22Rv1 (cell line): ENCODE measurements at regions not wholly inside any gene's neighbourhood (a gene's known extent, or its start where the extent isn't known, plus 50 kb on each side); places are given as distances from the start of the nearest gene placed in this dataset.

Experiments
- H3K27ac ChIP-seq: fragments of 450-650 bp; 2 replicates; pipeline ENCODE4 v1.5.1; 2017
- ZFX ChIP-seq: fragments of 450-650 bp; IDR thresholded peaks from 2 replicates; pipeline ENCODE4 v1.6.1; 2017; ENCODE audit warnings: antibody characterized with exemption, borderline replicate concordance
- TF ChIP-seq, protein P1 (sequence below): fragments of 450-650 bp; IDR thresholded peaks from 2 replicates; pipeline ENCODE4 v1.5.1; 2017; ENCODE audit warnings: mild to moderate bottlenecking

DNA sequence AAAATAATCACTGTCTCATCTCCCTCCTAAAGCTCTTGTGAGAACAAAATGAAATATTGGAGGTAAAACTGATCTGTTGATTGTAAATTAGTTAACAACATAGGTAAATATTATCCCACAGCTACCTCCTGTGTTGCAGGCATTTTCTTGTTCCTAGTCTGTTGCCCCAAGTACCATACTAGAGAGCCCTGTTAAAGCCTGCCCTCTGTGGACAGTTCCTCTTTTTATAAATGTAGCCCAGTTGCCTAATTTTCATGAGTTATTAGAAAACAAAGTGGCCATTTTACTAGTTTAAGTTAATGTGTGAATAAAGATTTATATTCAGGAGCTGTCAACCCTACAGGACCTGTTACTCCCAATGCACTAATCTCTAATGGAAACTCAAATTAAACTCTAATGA, 180.0 kb upstream of the KCND3 start:
- H3K27ac ChIP-seq: no peak overlapping the region
- TF ChIP-seq, protein P1, sequence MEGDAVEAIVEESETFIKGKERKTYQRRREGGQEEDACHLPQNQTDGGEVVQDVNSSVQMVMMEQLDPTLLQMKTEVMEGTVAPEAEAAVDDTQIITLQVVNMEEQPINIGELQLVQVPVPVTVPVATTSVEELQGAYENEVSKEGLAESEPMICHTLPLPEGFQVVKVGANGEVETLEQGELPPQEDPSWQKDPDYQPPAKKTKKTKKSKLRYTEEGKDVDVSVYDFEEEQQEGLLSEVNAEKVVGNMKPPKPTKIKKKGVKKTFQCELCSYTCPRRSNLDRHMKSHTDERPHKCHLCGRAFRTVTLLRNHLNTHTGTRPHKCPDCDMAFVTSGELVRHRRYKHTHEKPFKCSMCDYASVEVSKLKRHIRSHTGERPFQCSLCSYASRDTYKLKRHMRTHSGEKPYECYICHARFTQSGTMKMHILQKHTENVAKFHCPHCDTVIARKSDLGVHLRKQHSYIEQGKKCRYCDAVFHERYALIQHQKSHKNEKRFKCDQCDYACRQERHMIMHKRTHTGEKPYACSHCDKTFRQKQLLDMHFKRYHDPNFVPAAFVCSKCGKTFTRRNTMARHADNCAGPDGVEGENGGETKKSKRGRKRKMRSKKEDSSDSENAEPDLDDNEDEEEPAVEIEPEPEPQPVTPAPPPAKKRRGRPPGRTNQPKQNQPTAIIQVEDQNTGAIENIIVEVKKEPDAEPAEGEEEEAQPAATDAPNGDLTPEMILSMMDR: no peak
- no peak for TF ChIP-seq ZFX

DNA sequence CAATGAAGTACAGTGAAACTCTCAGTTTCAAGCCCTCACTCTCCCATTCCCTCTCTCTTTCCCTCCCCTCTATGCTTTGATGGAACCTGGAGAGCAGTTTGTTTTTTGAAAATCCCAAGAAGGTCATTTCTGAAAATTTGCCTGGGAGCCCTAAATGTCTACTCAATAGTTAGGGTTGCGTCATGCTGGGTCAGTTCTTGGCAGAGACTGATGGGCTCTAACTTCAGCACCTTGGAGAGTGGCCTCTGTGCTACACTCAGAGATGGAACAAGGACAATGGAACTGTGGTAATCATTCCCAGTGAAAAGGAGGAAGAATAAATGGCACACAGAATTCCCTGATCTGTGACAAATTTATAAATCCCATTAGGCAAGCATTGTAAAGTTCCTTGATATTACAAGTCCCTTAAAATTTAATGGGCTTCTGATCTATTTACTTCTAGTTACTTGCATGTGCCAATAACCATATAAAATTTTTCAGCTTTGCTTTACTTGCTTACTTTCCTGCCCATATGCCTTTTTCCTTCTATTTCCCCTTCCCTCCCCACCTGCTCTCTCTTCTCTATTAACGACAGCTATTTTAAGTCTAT, 182.9 kb upstream of the KCND3 start:
- TF ChIP-seq, protein P1: no peak
- no peak overlapping the region for H3K27ac ChIP-seq

DNA sequence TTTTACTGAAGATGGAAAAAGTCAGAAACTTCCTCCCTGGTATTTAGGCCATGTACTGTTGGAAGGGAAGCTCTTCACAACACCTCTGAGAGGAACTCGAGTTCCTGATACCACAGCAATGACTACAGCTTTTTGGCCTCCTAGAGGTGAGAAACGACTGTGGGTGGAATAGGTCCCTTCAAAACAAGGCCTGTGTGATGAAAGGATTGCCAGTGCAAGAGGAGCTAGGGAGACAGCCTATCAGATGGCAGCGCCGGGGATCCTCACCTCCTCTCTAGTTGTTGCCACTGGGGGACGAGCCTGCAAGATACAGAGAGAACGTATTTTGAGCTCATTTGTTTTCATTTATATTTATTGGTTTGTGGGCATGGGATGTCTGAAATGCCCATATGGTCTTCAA, 187.8 kb upstream of the KCND3 start:
- TF ChIP-seq, protein P1: no peak
- TF ChIP-seq ZFX: no peak
- H3K27ac ChIP-seq: no peak overlapping the region

DNA sequence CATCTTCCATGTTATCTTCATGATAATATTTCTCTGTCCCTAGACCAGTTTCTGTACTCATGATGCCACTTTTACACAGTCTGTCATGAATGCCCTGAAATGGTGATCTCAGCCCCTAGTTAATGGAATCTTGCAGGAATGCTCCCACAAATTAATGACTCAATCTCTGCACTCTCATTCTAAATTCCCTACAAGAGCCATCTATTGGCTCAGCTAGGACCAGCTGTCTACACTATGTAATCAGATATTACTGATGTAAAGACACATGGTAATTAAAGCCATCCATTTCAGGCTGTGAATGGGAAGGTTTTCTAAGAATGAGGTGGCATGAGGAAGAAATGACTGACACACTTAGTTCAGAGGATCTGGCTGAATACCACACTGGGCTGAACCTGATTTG, 199.1 kb upstream of the KCND3 start:
- no peak overlapping the region for H3K27ac ChIP-seq
- no peak for TF ChIP-seq ZFX
- TF ChIP-seq, protein P1: no peak

DNA sequence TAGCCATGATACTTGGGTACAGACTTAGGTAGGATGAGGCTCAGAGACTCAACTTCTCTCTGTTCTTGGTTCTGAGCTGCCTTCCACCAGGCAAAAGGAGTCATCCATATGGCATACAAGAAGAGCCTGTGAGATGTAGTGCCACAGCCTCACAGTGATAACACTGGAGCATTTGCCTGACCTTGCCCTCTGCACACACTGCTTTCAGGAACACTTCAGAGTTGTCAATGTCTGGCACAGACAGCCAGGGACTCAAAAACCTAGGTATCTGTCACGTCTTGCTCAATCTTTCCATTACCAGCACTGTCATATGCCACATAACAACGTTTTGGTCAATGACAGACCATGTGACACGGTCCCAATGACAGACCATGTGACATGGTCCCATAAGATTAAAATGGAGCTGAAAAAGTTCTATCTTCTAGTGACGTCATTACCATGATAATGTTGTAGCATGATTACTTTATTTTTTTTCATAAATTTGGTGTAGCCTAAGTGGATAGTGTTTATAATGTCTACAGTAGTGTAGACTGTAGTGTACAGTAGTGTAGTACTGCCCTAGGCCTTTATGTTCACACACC, 199.9 kb upstream of the CTTNBP2NL start:
- TF ChIP-seq, protein P1: no peak
- TF ChIP-seq ZFX: no peak
- H3K27ac ChIP-seq: no peak overlapping the region

DNA sequence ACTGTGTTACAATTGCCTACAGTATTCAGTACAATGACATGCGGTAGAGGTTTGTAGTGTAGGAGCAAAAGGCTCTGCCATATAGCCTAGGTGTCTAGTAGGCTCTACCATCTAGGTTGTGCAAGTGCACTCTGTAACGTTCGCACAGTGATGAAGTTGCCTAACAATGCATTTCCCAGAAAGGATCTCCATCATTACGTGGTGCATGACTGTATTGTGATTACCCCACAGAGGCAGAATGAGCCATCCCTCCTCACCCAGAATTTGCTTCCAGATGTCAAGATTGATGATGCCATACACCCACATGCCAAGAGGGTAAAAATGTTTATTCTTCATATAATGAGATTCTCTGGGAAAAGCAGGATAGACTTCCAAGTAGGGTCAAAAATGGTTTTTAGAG, 199.3 kb upstream of the CTTNBP2NL start:
- TF ChIP-seq, protein P1: no peak
- no peak for TF ChIP-seq ZFX

DNA sequence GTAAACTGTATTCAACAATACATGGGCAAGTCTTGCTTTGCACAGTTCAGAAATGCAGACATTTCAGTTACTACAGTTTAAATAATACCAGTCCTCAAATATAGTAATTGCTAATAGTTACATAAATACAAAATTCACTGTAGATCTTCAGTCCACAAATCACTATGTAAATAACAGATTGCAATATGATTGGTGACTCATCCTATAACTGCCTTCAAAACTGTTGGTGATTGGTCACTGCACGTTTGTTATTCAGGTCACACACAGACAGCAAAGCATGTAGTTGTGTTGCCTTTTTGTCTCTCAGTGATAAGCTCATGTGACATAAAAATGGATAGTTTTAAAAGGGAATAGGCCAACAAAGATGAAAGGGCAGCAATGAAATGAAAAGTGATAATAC, 186.5 kb upstream of the CTTNBP2NL start:
- TF ChIP-seq, protein P1: no peak
- no peak for TF ChIP-seq ZFX
- no peak overlapping the region for H3K27ac ChIP-seq

More for the DNA sequence above, 199.3 kb upstream of the CTTNBP2NL start:
- H3K27ac ChIP-seq: no peak overlapping the region
